Testis (tissue), 2 donors: ENCODE measurements at regions not wholly inside any gene's neighbourhood (a gene's known extent, or its start where the extent isn't known, plus 50 kb on each side); places are given as distances from the start of the nearest gene placed in this dataset.
A peak's percentile ranks its signal among the peaks of the same experiment; 100 is the strongest.

Source experiments
- CTCF ChIP-seq, 3 experiments: fragments of 450-650 bp in 2 of 3; fragments of 200-600 bp in 1 of 3; sonication (generic) in 1 of 3; IDR thresholded peaks; one replicate each; pipeline ENCODE4 v1.5.1; 2016 to 2019; ENCODE audit warnings: antibody characterized with exemption in 3 of 3, mild to moderate bottlenecking in 2 of 3, moderate library complexity in 1 of 3
- POLR2A ChIP-seq: fragments of 450-650 bp; IDR thresholded peaks from one replicate; pipeline ENCODE4 v1.6.1; 2017; ENCODE audit warnings: antibody characterized with exemption, mild to moderate bottlenecking, moderate library complexity

DNA sequence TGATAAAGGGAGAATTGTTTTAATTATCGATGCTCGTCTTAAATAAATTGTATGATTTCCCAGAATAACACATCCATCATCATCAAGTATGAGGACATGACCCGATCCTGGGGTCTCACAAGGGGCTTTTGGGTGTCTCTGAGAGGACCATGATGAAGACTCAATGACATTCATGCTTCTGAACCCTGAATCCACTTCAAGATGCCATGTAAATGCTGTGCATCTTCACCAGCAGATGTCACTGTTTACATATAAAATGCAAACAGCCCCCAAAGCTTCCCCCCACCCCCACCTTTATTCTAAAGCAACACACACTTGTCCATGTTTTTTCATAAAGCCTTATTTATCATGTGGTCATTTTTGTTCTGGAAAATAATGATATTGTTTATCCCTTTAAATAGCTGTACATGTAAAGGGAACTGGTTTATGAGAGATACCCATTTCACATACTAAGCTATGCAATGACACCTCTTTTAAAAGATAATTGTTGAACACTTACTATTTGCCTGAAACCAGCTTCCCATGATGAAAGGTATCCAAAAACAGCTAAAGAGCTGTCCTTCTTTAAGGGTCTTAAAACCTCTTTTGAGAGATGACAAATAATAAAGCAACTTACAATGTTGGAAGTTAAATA is 69.7 kb upstream of the UBE3A start:
- peak; percentile 53 to 71 (median 66) for TF ChIP-seq CTCF (IDR thresholded peaks at IDR 0.05)
- no peak for TF ChIP-seq POLR2A
